ENCODE measurements at regions not wholly inside any gene's neighbourhood (a gene's known extent, or its start where the extent isn't known, plus 50 kb on each side); places are given as distances from the start of the nearest gene placed in this dataset.

DNA sequence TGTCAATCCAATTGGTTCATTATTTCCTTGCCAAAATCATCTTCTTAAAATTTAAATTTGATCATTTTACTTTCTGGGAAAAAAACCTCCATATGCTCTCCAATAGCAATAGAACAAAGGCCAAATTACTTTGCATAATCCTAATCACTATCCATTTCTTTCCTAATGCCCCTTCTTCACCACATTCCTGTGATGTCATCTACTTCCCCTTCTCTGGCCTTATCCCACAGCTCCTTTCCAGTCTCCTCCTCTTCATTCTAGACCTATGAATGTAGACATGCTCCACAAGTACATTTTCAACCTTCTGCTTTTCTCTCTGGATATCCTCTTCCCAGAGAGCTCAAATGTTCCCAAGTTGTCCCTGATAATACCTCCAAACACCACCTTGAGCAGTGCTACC is 216.6 kb downstream of the MRPL39 start:
- TF ChIP-seq, protein P1, sequence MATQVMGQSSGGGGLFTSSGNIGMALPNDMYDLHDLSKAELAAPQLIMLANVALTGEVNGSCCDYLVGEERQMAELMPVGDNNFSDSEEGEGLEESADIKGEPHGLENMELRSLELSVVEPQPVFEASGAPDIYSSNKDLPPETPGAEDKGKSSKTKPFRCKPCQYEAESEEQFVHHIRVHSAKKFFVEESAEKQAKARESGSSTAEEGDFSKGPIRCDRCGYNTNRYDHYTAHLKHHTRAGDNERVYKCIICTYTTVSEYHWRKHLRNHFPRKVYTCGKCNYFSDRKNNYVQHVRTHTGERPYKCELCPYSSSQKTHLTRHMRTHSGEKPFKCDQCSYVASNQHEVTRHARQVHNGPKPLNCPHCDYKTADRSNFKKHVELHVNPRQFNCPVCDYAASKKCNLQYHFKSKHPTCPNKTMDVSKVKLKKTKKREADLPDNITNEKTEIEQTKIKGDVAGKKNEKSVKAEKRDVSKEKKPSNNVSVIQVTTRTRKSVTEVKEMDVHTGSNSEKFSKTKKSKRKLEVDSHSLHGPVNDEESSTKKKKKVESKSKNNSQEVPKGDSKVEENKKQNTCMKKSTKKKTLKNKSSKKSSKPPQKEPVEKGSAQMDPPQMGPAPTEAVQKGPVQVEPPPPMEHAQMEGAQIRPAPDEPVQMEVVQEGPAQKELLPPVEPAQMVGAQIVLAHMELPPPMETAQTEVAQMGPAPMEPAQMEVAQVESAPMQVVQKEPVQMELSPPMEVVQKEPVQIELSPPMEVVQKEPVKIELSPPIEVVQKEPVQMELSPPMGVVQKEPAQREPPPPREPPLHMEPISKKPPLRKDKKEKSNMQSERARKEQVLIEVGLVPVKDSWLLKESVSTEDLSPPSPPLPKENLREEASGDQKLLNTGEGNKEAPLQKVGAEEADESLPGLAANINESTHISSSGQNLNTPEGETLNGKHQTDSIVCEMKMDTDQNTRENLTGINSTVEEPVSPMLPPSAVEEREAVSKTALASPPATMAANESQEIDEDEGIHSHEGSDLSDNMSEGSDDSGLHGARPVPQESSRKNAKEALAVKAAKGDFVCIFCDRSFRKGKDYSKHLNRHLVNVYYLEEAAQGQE (IDR thresholded peaks at IDR 0.05; ENCODE audit: borderline replicate concordance), result no peak
- no peak for TF ChIP-seq EZH2 (IDR thresholded peaks at IDR 0.05; ENCODE audit: borderline replicate concordance, insufficient read depth, low read length, poor library complexity, severe bottlenecking)
- TF ChIP-seq SMC3 (conservative IDR thresholded peaks at IDR 0.05; ENCODE audit: poor library complexity), result no peak
- TF ChIP-seq EP300 (conservative IDR thresholded peaks at IDR 0.05; ENCODE audit: poor library complexity, severe bottlenecking), result no peak
- no peak for TF ChIP-seq RAD21 (conservative IDR thresholded peaks at IDR 0.05)
- no peak for TF ChIP-seq POLR2AphosphoS5 (IDR thresholded peaks at IDR 0.05)
- TF ChIP-seq, protein P2, sequence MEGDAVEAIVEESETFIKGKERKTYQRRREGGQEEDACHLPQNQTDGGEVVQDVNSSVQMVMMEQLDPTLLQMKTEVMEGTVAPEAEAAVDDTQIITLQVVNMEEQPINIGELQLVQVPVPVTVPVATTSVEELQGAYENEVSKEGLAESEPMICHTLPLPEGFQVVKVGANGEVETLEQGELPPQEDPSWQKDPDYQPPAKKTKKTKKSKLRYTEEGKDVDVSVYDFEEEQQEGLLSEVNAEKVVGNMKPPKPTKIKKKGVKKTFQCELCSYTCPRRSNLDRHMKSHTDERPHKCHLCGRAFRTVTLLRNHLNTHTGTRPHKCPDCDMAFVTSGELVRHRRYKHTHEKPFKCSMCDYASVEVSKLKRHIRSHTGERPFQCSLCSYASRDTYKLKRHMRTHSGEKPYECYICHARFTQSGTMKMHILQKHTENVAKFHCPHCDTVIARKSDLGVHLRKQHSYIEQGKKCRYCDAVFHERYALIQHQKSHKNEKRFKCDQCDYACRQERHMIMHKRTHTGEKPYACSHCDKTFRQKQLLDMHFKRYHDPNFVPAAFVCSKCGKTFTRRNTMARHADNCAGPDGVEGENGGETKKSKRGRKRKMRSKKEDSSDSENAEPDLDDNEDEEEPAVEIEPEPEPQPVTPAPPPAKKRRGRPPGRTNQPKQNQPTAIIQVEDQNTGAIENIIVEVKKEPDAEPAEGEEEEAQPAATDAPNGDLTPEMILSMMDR (IDR thresholded peaks at IDR 0.05; ENCODE audit: poor library complexity, severe bottlenecking), result no peak
- no peak for TF ChIP-seq TAF1 (IDR thresholded peaks at IDR 0.05; ENCODE audit: low read depth)
- Histone ChIP-seq H4K20me1 (ENCODE audit: insufficient read depth) (no peaks in the 10 kb centered on the region), H3F3A (ENCODE audit: insufficient read depth, low read length, poor library complexity, severe bottlenecking) (no peaks in the 10 kb centered on the region), H3K27me3 (ENCODE audit: insufficient read depth, low read depth, low read length) (no peaks in the 10 kb centered on the region), H3K27ac (ENCODE audit: low read length) (no peak overlapping the region), H3K4me2 (ENCODE audit: low read length) (no peak overlapping the region), H3K79me2 (replicated peaks; ENCODE audit: insufficient read depth, low read length) (no peaks in the 10 kb centered on the region), H3K9me2 (ENCODE audit: insufficient read depth, low read length) (no peaks in the 10 kb centered on the region), H3K4me3 (ENCODE audit: low read length) (no peak overlapping the region), H3K9ac (ENCODE audit: low read length) (no peak overlapping the region), H3K9me3 (ENCODE audit: low read length) (no peaks in the 10 kb centered on the region), H3K36me3 (ENCODE audit: insufficient read depth, low read length) (no peaks in the 10 kb centered on the region), H2AFZ (ENCODE audit: low read depth, low read length) (no peak overlapping the region)

DNA sequence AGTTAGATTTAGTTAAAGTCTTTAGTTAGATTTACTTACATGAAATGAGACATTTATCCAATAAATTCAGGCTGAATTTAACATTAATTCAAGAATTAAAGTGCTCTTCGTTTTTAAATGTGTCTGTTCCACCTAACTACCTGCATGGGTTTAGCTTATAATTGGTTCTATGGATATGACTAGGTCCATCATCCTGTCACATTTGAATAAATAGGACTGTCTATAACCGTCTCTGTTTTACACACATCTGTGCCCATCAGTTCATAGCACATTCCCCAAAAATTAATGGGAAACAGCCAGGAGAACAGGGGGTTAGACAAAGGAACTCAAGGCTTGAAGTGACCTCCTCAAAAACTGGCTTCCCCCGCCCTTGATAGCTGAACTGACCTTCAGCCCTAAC is 219.6 kb downstream of the MRPL39 start:
- Histone ChIP-seq H3K4me2 (ENCODE audit: low read length) (no peak overlapping the region), H3K9me2 (ENCODE audit: insufficient read depth, low read length) (no peaks in the 10 kb centered on the region), H3K27ac (ENCODE audit: low read length) (no peak overlapping the region), H4K20me1 (ENCODE audit: insufficient read depth) (no peaks in the 10 kb centered on the region), H3K9ac (ENCODE audit: low read length) (no peak overlapping the region), H3K79me2 (replicated peaks; ENCODE audit: insufficient read depth, low read length) (no peaks in the 10 kb centered on the region), H3K9me3 (ENCODE audit: low read length) (no peaks in the 10 kb centered on the region), H3K36me3 (ENCODE audit: insufficient read depth, low read length) (no peaks in the 10 kb centered on the region), H3K27me3 (ENCODE audit: insufficient read depth, low read depth, low read length) (no peaks in the 10 kb centered on the region), H3K4me3 (ENCODE audit: low read length) (no peak overlapping the region), H2AFZ (ENCODE audit: low read depth, low read length) (no peak overlapping the region), H3F3A (ENCODE audit: insufficient read depth, low read length, poor library complexity, severe bottlenecking) (no peaks in the 10 kb centered on the region)
- TF ChIP-seq RAD21 (conservative IDR thresholded peaks at IDR 0.05) (no peak), TAF1 (IDR thresholded peaks at IDR 0.05; ENCODE audit: low read depth) (no peak), EZH2 (IDR thresholded peaks at IDR 0.05; ENCODE audit: borderline replicate concordance, insufficient read depth, low read length, poor library complexity, severe bottlenecking) (no peak), MXI1 (conservative IDR thresholded peaks at IDR 0.05; ENCODE audit: poor library complexity, severe bottlenecking) (no peak), POLR2AphosphoS5 (IDR thresholded peaks at IDR 0.05) (no peak), EP300 (conservative IDR thresholded peaks at IDR 0.05; ENCODE audit: poor library complexity, severe bottlenecking) (no peak), SMC3 (conservative IDR thresholded peaks at IDR 0.05; ENCODE audit: poor library complexity) (no peak)
- TF ChIP-seq, protein P1 (IDR thresholded peaks at IDR 0.05; ENCODE audit: borderline replicate concordance), result no peak
- TF ChIP-seq, protein P2 (IDR thresholded peaks at IDR 0.05; ENCODE audit: poor library complexity, severe bottlenecking), result no peak

Measured in neural cell (in vitro differentiated cells).